Osteocyte (in vitro differentiated cells): ENCODE measurements at regions not wholly inside any gene's neighbourhood (a gene's known extent, or its start where the extent isn't known, plus 50 kb on each side); places are given as distances from the start of the nearest gene placed in this dataset.

Source experiments
- DNase-seq: peaks from one replicate; pipeline ENCODE4 v3.0.0; 2021; ENCODE audit warnings: mixed read lengths; ENCODE audit not compliant: unreplicated experiment; ENCODE audit errors: extremely low spot score
- H3K27ac Mint-ChIP-seq: one replicate; pipeline ENCODE4 v1.8.0; 2021; ENCODE audit warnings: mild to moderate bottlenecking, mixed read lengths; ENCODE audit not compliant: unreplicated experiment
- H3K27me3 Mint-ChIP-seq: one replicate; pipeline ENCODE4 v1.8.0; 2021; ENCODE audit warnings: mixed read lengths; ENCODE audit not compliant: unreplicated experiment
- H3K36me3 Mint-ChIP-seq: one replicate; pipeline ENCODE4 v1.8.0; 2021; ENCODE audit warnings: mixed read lengths; ENCODE audit not compliant: unreplicated experiment
- H3K4me1 Mint-ChIP-seq: one replicate; pipeline ENCODE4 v1.8.0; 2021; ENCODE audit warnings: mixed read lengths; ENCODE audit not compliant: unreplicated experiment
- H3K4me3 Mint-ChIP-seq: one replicate; pipeline ENCODE4 v1.8.0; 2021; ENCODE audit warnings: mild to moderate bottlenecking, moderate library complexity, mixed read lengths; ENCODE audit not compliant: unreplicated experiment
- H3K9me3 Mint-ChIP-seq: one replicate; pipeline ENCODE4 v1.8.0; 2021; ENCODE audit warnings: mixed read lengths; ENCODE audit not compliant: unreplicated experiment
- TF ChIP-seq, protein P1 (sequence below): fragments of 200-600 bp; sonication (generic); IDR thresholded peaks from 2 replicates; pipeline ENCODE4 v1.5.0; 2021; ENCODE audit warnings: antibody characterized with exemption, mild to moderate bottlenecking, moderate library complexity

DNA sequence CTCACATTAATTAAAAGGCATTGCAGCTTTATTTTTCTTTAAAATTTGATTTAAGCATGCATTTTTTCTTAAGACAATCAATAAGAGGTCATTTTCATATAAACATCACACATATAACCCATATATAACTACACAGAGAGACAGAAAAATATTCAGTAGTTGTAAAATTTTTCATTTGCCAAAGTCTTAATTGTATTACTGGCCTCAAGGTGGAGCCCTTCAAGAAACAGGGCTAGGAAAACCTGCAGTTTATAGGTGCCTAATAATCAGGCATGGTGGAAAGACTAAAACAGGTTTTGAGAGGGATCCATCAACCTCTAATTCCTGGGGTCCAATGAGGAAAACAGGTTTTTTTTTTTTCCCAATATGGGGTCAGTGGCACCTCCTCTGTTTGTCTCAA, 71.3 kb upstream of the ZNF804A start:
- Mint-ChIP-seq H3K9me3 (peaks cover 32% of the 10 kb centered on the region), H3K4me1 (no peaks in the 10 kb centered on the region), H3K27ac (no peak overlapping the region), H3K36me3 (peaks cover 3% of the 10 kb centered on the region), H3K27me3 (no peaks in the 10 kb centered on the region), H3K4me3 (no peak overlapping the region)
- TF ChIP-seq, protein P1, sequence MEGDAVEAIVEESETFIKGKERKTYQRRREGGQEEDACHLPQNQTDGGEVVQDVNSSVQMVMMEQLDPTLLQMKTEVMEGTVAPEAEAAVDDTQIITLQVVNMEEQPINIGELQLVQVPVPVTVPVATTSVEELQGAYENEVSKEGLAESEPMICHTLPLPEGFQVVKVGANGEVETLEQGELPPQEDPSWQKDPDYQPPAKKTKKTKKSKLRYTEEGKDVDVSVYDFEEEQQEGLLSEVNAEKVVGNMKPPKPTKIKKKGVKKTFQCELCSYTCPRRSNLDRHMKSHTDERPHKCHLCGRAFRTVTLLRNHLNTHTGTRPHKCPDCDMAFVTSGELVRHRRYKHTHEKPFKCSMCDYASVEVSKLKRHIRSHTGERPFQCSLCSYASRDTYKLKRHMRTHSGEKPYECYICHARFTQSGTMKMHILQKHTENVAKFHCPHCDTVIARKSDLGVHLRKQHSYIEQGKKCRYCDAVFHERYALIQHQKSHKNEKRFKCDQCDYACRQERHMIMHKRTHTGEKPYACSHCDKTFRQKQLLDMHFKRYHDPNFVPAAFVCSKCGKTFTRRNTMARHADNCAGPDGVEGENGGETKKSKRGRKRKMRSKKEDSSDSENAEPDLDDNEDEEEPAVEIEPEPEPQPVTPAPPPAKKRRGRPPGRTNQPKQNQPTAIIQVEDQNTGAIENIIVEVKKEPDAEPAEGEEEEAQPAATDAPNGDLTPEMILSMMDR, result no peak
- DNase-seq, result no peak

DNA sequence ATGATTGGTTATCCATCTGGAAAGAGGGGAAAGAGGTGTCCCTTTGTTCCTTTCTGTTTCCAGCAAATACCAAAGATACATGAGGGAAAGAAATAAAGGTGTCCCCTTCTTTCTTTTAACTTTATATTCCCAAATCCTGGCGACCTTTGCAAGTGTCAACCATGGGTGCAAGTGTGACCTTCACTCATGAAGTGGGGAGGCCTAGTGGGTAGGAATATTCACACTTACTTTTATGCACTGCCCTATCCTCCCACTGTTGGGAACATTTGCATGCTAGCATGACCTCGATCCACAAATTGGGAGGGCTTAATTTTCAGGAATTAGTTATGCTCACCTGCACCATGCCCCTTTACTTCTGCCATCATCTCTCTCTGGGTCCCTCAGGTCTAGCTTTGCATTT, 70.2 kb upstream of the ZNF804A start:
- TF ChIP-seq, protein P1, result no peak
- DNase-seq, result no peak
- H3K27me3 Mint-ChIP-seq, result no peaks in the 10 kb centered on the region
- peaks cover 3% of the 10 kb centered on the region for H3K36me3 Mint-ChIP-seq
- no peak overlapping the region for H3K4me3 Mint-ChIP-seq
- no peaks in the 10 kb centered on the region for H3K4me1 Mint-ChIP-seq
- no peak overlapping the region for H3K27ac Mint-ChIP-seq
- peaks cover 32% of the 10 kb centered on the region for H3K9me3 Mint-ChIP-seq

DNA sequence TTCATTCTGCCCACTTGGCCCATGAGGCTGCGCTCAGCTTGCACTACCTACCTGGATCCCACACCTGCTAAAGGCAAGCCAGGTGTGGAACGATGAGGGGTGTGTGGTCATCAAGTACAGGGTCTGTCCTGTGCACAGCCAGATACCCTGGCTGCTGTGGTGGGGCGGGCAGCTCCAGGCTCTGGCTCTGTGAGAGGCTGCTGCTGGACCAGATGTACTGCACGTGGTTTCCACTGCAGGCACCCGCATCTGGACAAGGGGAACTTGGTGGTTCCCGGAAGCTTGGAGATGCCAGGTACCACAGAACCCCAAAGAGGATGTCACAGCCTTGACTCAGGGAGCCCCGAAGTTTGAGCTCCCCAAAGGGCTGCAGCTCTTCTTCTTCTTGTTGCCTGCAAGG, 68.1 kb upstream of the ZNF804A start:
- Mint-ChIP-seq H3K4me3 (no peak overlapping the region), H3K27me3 (no peaks in the 10 kb centered on the region), H3K27ac (no peak overlapping the region), H3K36me3 (peaks cover 3% of the 10 kb centered on the region), H3K4me1 (no peaks in the 10 kb centered on the region), H3K9me3 (peaks cover 32% of the 10 kb centered on the region)
- TF ChIP-seq, protein P1, result no peak
- DNase-seq, result peak; percentile 75

DNA sequence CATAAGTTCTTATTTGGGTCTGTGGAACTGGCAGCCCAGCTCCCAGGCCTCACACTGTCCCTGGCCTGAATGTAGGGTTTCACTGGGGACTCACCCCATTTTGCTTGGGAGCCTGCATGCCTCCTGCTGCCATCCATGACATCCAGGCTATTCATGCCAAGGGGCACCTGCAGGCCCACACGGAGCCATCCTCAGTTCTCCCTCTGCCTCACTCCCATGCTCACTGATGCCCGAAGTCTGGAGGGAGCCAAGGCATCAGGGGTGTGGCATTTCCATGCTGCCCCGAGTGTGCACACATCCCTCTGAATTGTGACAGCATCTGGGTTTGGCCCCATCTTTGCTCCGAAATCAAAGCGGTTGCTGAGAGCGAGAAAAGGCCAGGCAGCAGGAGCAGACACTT, 67.4 kb upstream of the ZNF804A start:
- H3K27ac Mint-ChIP-seq, result no peak overlapping the region
- H3K36me3 Mint-ChIP-seq, result peaks cover 3% of the 10 kb centered on the region
- H3K4me3 Mint-ChIP-seq, result no peak overlapping the region
- peaks cover 29% of the 10 kb centered on the region for H3K9me3 Mint-ChIP-seq
- no peaks in the 10 kb centered on the region for H3K27me3 Mint-ChIP-seq
- TF ChIP-seq, protein P1, result no peak
- no peaks in the 10 kb centered on the region for H3K4me1 Mint-ChIP-seq
- no peak for DNase-seq

DNA sequence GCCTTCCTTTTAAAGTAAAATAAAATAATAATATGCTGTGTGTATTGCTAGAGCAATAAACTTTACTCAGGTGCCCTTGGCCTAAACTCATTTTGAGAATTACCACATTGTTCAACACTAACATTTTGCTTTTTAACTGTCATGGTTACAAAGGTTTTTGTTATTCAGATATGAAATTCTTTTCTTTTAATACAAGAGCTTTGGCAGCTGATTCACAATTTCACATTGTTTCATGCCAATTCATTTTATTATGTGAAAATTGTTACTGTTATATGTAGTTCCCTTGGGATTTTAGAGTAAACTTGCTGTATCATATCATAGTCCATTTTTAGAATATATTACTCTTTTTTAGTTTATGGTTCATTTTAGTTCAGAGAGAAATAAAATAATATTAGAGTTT, 65.8 kb upstream of the ZNF804A start:
- TF ChIP-seq, protein P1, result no peak
- Mint-ChIP-seq H3K4me1 (no peaks in the 10 kb centered on the region), H3K4me3 (no peak overlapping the region), H3K9me3 (peaks cover 16% of the 10 kb centered on the region), H3K36me3 (peaks cover 3% of the 10 kb centered on the region), H3K27ac (no peak overlapping the region), H3K27me3 (no peaks in the 10 kb centered on the region)
- DNase-seq, result no peak
